ENCODE measurements at regions not wholly inside any gene's neighbourhood (a gene's known extent, or its start where the extent isn't known, plus 50 kb on each side); places are given as distances from the start of the nearest gene placed in this dataset.
"Not testable (repeated sequence)": the region's sequence is repeated elsewhere in the genome, so short reads cannot be mapped to it uniquely, and the experiment has no call there.

DNA sequence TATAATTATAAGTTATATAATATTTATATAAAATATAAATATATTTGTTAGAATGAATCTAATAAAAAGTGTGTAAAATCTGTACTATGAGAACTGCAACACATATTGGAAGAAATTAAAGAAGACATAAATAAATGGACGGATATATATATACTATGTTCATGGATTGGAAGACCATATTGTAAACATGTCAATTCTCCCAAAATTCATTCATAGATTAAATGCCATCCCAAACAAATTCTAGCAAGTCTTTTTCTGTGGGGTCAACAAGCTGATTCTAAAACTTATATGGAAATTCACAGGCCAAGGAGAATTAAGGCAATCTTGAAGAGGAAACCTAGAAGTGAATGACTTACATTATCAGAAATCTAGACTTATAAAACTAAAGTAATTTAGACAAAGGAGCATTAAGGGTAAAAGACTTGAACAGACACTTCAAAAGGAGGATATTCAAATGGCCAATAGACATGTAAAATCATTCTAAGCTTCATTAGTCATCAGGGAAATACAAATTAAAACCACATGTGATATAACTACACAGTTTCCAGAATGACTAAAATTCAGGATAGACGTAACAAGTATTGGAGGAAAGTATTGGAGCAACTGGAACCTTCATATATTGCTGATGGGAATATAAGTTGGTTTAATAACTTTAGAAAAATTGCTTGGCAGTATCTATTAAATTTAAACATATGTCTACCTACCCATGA lies 225.9 kb downstream of the EMX2 start:
- intact Hi-C loops (cut with DNase I): no loop called here
- no peak for DNase-seq (ENCODE audit: low spot score)

DNA sequence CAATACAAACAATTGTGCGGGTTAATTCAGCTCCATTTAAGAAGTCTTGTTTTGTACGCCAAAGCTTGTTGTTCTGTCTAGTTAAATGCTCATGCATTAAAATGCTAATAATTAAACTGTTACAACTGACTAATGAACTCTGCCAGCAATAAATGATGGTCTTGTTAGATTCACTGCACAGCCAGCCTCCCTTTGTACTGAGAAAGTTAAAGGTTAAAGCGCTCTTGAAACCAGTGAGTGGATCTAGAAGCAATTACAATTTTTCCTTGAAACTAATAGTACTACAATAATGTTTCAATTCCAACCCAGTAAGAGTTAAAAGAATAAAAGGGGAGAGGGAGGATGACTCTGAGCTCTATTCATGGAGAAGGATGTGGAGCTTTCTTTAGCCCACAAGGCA lies 233.0 kb downstream of the EMX2 start:
- intact Hi-C loops (cut with DNase I): no loop called here

DNA sequence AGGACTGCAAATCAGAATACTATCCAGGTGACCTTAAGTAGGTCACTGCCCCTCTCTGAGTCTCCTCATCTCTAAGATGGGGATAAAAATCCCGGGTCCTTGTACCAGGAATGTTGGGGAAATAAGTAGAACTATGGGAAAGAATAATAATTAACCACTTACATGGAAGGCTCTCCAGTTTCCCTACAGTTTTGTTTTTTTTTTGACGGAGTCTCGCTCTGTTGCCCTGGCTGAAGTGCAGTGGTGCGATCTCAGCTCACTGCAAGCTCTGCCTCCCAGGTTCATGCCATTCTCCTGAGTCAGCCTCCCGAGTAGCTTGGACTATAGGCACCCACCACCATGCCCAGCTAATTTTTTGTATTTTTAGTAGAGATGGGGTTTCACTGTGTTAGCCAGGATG lies 234.7 kb downstream of the EMX2 start:
- intact Hi-C loops (cut with DNase I); DNase-seq (ENCODE audit: low spot score): not testable (repeated sequence)

More for the DNA sequence above, 233.0 kb downstream of the EMX2 start:
- no peak for DNase-seq (ENCODE audit: low spot score)

DNA sequence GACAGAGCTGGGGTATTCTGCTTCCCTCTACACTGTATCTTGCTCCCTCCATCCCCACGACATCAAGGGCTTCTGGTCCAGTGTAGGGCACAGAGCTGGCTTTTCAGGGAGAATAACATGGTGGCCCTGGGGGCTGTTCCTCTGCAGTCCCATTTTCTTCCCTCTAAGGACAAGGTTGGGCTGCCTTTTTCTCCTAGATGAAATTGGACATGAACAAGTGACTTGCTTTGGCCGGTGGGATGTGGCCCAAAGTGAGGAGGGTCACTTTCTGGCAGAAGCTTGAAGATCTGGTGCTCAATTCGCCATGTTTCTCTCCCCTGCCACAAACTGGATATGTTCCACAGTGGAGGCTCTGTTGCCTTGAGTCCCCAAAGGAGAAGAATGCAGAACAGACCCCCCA lies 235.7 kb downstream of the EMX2 start:
- DNase-seq (ENCODE audit: low spot score): no peak
- intact Hi-C loops (cut with DNase I): no loop called here

DNA sequence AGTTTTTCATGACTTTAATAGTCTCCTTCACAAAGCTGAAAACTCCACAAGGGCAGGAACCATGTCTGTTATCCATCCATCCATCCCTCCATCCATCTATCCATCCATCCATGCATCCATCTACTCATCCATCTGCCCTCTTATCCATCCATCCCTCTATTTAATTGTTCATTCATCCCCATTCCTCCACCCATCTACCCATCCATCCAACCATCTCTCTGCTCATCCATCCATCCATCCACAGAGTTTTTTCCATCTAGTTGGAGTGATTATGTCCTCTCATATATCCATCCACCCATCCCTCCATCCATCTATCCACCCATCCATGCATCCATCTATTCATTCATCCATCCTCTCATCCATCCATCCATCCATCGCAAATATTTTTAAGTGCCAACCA lies 237.9 kb downstream of the EMX2 start:
- no peak for DNase-seq (ENCODE audit: low spot score)
- intact Hi-C loops (cut with DNase I): no loop called here

DNA sequence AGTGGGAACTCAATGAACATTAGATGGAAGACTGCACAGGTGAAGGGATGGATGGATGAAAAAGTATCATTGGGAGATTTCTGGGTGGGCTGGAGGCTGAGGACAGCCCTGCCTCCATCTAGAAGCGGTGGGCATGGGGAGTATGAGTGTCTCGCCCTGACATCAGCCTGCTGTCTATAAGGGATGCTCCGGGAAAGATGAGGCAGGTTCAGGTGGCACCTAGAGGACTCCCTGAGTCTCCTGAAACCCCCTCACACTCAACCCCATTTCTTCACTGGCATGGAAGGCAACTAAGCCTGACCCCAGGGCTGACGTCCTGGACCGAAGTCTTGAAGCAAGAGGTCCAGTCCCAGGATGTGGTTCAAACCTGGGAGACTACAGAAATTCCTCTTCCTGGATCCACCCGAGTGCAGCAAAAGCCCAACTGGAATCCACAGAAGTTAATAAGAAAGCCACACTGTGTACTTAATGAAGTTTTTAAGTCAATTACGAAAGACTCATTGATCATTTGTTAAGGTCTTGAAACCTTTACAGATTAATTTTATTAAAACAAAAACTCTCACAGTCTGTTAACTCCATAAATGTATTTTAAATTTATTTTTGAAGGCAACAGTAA lies 238.8 kb downstream of the EMX2 start:
- intact Hi-C loops (cut with DNase I): no loop called here
- no peak for DNase-seq (ENCODE audit: low spot score)

DNA sequence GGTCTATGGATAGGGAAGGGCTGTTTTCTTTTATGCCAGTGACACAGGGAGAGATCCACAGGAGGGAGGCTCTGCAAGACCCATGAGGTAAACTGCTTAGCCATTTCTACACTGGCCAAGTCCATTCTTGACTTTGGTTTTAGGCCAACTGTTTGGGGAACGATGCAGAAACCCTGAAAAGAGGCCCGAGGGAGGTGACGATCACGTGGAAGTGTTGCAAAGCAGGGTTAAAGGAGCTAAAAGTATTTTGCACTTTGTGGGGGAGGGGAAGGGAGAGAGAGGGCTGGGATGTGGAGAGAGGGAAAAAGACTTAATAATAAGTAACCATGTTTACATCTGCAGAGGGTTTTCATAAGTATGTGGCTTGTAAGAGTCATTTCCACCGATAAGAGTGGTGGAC lies 239.7 kb downstream of the EMX2 start:
- intact Hi-C loops (cut with DNase I): no loop called here
- DNase-seq (ENCODE audit: low spot score): no peak

DNA sequence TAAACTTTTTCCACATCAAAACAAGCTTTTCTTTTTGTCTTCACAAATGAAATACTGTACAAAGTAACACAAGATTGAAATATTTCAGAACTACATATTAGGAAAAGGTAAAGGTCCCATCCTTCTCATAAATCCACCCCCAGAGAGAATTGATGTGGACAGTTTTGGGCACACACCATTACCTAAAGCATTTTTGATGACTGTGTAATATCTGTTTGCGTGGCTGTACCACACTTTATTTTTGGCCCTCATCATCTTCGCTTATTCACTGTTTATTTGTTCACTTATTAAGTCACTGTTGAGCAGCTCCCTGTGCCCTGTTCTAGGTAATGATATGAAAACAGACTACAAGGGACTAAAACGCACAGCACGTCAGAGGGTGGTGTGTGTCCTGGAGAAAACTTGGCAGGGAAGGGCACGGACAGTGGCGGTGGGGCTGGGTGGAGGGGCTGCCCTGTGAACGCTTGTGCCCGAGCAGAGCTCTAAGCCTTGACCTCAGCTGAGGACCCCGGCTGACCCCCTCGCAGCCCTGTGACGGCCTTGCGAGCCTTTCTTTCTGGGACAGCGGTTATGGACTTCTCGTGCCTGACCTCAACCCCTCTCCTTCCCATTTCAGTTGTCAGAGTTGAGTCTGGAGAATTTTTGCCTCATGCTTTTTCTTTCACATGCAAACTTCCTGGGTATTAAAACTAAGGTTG lies 241.3 kb downstream of the EMX2 start:
- intact Hi-C loops (cut with DNase I): no loop called here
- DNase-seq (ENCODE audit: low spot score): no peak

DNA sequence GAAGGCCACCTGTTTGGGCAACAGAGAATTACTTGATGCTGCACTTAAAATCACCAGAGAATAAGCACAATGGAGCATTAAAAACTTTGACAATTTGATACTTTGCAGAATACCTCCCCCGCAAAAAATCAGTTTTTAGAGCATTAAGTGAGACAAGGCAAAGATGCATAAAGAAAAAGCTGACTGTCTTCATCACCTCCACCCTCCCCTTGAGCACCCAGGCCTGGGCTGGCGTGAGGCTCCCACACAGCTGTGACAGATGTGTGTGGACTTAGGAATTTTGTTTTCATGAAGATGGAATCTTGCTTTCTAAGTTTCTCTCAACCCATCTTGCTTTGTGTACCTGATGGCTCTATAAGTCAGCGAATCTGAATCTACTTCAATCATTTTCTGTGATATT lies 242.2 kb downstream of the EMX2 start:
- DNase-seq (ENCODE audit: low spot score): no peak
- intact Hi-C loops (cut with DNase I): no loop called here

DNA sequence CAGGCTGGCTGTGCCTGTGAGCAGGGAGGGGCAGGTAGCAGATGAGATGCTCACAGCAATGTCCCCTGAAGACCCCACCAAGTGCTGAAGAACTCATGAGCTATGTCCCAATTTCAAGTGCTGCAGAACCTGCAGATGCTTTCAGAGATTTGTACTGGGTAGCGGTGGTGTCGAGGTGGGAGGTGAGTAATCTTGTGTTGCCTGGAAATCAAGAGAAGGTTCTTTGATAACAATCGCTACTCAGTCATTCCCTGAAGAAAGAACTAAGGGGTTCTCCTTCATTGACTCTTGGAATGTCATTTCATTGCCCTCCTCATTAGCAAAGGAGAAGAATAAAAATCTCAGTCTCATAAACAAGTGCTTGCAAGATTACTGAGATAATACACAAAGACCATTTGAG lies 246.4 kb downstream of the EMX2 start:
- intact Hi-C loops (cut with DNase I): no loop called here
- no peak for DNase-seq (ENCODE audit: low spot score)

DNA sequence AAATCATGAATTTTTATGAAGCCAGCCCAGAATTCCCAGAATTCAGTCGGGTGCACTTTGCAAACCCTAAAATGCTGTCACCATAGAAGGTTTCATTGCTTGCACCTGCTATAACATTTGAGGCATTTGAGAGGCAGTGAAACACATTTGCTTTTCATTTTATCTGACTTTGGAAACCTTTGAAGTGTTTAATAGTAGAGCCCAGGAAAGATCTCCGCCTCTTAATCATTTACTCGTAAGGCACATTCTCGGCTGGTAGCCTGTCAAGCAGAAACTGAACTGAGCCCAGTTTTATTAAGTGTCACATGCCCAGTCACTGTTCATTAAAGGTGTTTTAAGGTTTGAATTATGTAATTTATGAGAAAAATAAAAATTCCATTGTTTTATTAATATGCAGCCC lies 247.6 kb downstream of the EMX2 start:
- intact Hi-C loops (cut with DNase I): no loop called here

DNA sequence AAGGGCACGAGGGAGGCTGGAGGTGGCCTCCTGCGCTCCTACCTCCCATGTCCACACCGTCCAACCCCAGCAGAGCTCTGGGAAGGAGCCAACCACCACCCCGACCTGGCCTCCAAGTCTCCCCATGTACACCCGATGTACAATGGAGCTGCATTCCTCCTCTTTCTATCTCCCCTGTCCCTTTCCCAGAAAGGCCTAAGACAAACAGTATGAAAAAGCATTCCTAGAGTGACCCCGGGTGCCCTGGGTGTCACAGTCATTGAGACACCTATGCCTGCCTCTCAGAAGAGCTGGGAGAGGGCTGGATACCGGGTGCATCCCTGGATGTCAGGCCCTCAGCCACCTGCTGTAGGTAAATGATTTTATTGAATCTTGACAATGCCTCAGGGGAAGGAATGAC lies 248.1 kb downstream of the EMX2 start:
- DNase-seq (ENCODE audit: low spot score): no peak

More for the DNA sequence above, 247.6 kb downstream of the EMX2 start:
- DNase-seq (ENCODE audit: low spot score): no peak

DNA sequence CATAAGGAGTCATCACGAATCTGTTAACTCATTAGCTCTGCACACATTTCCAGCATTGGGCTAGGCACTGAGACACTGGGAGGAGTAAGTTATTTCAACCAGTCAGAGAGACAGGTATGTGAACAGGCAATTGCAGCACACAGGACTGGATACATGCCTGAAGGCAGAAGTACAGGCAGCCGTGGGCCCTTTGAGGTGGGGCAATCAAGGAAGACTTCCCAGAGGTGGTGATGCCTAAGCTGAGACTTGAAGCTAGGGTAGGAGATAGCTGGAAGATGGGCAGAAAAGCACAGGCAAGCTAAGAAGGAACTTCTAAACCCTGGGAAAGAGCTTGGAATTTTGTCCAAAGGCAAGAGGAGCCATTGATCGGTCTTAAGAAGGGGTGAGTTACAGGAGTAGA lies 249.7 kb downstream of the EMX2 start:
- intact Hi-C loops (cut with DNase I): no loop called here
- DNase-seq (ENCODE audit: low spot score): no peak

More for the DNA sequence above, 248.1 kb downstream of the EMX2 start:
- intact Hi-C loops (cut with DNase I): no loop called here

DNA sequence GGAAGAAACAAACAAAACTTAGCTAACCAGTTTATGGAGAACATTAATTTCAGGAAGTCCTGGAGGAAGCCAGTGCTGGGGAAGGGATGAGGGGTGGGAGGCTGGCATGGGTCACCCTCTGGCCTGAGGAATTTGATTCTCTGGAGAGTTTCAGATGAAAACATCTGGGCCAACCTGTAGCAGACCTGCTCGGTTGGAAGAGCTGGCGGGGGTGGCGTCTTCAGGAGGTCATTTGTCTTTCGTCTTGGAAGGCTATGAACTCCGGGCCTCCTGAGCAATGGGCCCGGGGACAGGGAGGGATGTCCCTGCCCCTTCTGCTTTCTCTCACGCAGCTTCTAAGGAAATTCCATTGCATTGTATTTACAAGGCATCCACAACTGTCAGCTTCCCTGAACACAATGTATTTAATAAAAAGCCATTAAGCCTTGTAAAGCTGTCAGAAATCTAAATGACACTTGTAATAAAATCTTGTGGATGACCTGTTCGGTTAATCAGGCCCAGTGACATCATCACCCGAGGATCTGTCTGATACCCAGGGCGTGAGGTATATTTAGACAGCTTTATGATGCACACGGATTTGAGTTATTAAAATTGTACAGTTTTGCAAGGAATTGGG lies 250.5 kb downstream of the RAB11FIP2 start:
- no peak for DNase-seq (ENCODE audit: low spot score)
- intact Hi-C loops (cut with DNase I): no loop called here

DNA sequence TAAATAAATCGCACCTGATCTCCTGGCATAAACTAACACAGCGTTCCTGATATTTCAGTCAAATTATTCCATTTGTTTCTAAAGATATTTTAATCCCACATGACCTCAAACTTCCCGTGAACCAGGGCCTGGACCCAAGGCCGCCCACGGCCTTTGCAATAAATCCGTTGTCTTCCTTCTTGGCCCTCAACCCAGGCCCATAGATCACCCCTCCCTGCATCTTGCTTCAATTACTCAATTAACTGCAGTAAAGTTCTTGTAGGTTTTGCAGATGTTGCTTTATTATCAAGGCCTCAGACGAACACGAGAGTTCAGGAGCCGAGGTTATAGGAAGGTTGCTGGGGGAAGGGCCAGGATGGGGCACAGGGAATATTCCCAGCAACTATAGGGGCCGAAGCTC lies 249.4 kb downstream of the RAB11FIP2 start:
- no peak for DNase-seq (ENCODE audit: low spot score)
- intact Hi-C loops (cut with DNase I): no loop called here

DNA sequence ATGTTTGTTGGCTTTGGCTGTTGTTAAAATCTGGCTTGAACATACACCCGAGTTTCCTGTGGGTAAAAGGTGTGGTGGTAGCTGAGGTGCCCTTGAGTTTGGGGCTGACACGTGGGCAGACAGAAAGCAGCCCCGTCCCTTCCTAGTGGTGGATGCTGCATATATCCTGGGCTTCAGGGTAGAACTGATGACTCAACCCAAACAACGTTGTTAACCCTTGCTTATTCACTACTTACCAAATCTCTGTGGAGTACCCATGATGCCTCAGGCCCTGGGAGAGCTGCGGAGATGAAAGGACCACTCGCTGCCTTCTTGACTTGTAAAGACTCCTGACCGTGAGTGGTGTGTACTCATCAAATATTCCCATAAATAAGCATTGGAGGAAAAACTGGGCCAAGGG lies 245.1 kb downstream of the RAB11FIP2 start:
- DNase-seq (ENCODE audit: low spot score): no peak
- intact Hi-C loops (cut with DNase I): no loop called here

DNA sequence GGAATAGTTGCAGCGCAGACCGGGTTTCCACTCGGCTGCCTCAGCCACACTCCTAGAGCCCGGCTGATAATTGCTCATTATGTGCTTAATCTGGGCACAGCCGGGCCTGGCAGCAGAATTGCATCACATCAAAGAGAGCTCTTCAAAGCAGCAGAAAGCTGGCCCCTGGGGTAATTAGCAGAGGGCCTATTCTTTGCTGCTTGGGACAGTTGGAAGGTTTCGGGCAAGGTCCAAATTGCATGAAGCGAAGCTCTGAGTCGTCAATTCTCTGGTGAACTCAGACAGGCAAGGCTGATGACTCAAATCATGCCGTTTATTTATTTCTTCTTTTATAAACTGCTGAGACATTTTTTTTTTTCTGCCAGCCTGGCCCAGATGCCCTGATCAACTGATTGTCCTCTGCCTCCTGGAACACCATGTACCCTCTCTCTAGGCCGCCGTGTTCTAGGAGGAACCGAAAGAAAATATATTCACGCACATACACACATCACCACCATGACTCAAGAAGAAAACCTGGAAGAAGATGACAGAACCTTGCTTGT lies 242.2 kb downstream of the RAB11FIP2 start:
- DNase-seq (ENCODE audit: low spot score): no peak
- intact Hi-C loops (cut with DNase I): no loop called here

DNA sequence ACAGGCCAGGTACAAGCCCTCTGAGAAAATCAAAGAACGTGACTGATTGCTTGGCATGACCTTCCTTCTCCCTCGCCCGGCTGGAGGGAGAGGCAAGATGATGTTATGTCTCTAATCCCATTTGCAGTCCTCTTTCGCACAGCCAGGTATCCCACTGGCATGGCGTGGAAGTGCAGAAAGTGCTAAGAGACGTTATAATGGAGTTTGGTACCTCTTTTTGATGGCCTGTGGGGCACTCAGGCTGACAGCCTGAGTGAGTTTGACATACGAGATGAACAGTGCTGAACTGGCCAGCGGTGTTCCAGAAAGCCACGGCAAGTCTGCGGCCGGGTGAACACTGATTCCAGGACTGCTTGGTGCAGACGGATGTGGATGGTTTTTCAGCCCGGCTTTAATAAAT lies 241.6 kb downstream of the RAB11FIP2 start:
- DNase-seq (ENCODE audit: low spot score): no peak
- intact Hi-C loops (cut with DNase I): no loop called here

DNA sequence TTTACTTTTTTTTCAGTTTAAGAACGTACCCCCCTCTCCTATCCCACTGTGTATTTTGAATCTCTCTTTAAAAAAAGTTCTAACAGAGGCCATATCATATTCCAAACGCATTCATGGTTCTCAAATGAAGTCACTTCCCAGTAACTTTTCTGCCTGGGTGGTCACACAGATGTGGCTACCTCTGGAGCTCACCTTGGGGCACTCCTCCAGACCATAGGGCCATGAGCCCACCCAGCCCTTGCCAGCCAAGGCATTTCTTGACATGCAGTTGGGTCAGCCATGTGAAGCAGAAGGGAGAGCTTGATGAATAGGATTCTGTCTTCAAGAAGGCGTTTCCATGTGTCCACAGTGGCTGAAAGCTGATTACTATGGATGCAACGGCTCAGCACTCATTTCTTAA lies 239.3 kb downstream of the RAB11FIP2 start:
- intact Hi-C loops (cut with DNase I): no loop called here
- no peak for DNase-seq (ENCODE audit: low spot score)

DNA sequence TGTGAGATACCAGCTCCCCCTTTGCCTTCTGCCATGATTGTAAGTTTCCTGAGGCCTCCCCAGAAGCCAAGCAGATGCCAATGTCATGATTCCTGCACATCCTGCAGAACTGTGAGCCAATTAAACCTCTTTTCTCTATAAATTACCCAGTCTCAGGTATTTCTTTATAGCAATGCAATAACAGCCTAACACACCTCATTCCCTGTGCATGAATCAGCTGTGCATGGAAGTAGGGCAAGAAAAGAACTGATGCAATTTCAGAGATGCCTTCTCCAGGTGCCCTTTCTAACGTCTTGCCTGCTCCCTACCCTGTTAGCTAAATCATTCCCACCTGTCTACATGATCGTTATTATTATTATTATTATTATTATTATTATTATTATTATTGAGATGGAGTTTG lies 230.9 kb downstream of the RAB11FIP2 start:
- intact Hi-C loops (cut with DNase I): not testable (repeated sequence)

More for the DNA sequence above, 230.9 kb downstream of the RAB11FIP2 start:
- DNase-seq (ENCODE audit: low spot score): not testable (repeated sequence)

Measured in cardiac septum (tissue), 1 donor.